Hematopoietic multipotent progenitor cell treated with erythropoietin and hydrocortisone succinate and interleukin-3 and kit ligand, for 15 days (in vitro differentiated cells): ENCODE measurements at regions not wholly inside any gene's neighbourhood (a gene's known extent, or its start where the extent isn't known, plus 50 kb on each side); places are given as distances from the start of the nearest gene placed in this dataset.

ENCODE experiments used
- DNase-seq: peaks from one replicate; pipeline ENCODE4 v3.0.0-alpha.2; 2015; ENCODE audit warnings: low spot score

DNA sequence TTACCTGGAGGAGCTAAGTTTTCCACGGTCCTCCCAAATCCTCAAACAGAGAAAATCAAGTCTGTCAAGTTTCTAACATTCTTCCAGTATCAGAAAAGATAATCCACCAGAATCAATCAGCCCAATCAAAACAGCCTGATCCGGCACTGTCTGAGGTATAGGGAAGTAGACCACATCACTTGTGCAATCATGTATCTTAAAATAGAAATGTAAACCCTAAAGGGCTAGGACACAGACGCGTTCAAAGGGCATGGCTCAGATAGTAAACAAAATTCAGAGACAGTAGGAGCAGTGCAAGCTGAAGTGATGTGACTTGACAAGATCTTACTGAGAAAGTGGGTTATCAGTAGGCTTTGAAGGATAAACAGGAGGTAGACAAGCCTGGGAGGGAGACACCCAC is 252.4 kb upstream of the DAPK1 start:
- no peak for DNase-seq

DNA sequence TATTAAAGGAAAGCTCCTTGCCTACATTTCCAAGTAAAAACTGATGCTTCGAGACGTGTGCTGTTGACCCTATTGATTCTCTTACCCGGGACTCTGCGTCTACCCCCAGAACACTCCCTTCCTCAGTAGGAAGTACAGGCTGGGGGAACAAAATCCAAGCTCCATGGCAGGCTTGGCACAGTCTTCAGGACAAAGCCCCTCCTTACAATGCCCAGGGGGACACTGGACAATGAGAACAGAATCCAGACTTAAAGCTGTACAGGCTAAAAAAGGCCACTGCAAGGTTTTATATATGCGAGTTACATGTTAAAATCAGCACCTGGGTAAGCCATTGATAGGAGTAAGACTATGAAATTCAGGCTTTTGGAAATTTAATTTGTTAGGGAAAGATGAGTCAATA is 250.6 kb upstream of the DAPK1 start:
- DNase-seq = no peak

DNA sequence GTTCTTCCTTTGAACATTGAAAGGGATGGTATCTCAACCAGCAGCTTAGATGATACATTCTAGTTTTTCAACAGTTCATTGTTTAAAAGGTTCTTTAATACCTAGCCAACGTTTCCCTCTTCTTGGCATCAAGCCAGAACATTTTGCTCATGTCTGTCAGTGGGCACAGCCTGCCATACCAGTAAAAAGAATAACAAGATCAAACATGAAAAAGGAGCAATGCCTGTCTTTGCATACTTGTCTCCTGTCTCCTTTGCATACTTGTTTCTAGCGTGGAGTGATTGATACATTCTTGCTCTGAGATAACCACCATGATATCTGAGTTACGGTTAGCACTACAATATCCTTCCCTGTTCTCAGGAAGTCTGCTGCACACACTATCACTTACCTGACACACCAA is 248.6 kb upstream of the DAPK1 start:
- no peak for DNase-seq

DNA sequence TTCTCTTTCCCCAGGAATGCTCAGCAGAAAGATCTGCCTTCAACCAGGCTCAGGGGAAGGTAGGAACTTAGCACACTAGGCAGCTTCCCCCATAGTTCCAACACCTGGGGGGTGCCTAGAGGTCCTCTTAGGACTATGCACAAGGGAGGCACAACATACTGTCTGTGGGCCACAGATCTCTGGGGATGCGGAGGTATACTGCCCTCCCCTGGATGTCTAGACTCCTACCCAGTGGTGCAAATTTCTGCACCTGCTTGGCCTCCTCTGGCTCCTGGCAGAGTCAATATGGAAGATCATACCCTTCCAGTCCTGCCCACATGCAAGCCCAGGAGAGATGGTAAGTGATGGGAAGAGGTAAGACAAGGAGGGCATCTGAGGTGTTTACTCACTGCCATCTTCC is 247.5 kb upstream of the DAPK1 start:
- no peak for DNase-seq

- DNase-seq = no peak
Measured at GRCh38 chr9:87255431-87256155, 242.1 kb upstream of the DAPK1 start.

DNA sequence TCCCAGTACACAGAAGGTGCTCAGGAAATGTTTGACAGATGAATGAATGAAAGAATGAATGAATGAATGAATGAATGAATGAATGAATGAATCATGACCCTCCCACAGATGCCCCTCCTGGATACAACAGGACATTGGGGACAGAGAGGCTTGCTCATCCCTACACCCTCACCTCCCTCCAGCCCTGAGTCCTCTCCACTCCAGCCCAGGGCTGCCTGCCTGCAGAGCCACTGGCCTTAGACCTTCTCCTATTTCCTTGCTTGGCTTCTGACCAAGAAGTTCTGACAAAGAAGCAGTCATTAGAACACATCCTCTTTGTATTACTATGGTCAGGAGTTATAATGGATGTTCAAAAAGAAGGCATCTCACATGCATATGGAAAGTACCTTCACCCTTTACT is 240.7 kb upstream of the DAPK1 start:
- no peak for DNase-seq

DNA sequence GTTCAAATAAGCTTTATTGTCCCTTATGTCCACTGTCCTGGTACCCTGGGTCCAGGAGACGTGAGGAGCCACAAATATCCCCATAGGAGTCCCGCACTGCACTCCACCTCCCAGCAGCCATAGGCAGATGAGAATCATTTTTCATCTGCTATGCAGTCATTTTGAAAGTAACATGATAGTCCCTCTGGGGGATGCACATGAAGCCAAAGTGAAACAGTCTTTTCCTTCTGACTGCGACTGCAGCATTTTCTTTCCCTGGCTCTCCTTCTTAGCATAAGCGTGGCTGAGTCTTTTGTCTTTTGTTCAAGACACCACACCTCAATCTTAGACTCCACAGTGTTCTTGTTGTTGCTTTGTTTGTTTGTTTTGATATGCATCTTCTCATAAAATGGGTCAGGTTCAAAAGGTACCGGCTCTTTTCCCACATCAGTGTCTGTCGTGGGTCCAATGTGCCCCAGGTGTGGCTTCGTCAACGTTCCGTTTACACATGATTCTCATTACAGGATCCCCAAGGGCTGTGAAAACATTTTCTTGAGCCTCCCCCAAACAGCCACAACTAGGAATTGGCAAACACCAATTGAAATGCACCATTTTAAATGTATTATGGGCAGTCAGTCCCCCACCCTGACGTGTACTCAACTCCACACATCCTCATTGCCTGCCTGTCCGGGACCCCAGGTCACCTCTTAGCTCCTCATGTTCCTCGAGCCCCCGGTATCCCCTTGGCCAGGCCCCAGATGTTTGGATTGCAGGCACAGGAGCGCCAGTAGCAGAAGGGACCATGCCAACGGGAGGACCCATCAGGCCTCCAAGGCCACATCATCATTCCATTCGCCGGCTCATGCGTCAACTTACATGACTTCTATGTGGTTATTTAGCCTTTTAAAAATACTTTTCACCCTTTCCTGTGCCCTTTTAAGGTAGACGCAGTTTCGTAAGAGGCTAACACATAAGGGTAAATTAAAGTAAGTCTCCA is 237.8 kb upstream of the DAPK1 start:
- no peak for DNase-seq

GRCh38 chr9:87263291-87263690 is 234.4 kb upstream of the DAPK1 start:
- DNase-seq = no peak

DNA sequence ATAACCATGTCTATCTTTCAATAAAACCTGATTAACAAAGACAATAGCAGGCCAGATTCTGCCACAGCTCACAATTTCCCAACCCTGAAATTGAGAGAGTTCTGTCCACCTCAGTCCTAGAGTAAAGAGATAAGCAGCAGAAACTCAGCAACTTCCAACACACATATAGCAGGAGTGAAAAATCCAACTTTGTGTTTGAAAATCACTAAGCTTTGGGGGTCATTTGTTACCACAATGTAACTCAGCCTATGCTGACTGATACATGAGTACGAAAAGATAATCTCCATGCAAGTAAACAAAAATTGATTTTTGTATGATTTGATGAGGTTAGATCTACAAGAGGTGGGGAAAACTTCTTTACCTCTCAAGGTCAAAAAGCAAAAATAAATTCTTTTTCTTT is 231.0 kb upstream of the DAPK1 start:
- no peak for DNase-seq

- no peak for DNase-seq
Measured at GRCh38 chr9:87267251-87268070, 230.2 kb upstream of the DAPK1 start.

DNA sequence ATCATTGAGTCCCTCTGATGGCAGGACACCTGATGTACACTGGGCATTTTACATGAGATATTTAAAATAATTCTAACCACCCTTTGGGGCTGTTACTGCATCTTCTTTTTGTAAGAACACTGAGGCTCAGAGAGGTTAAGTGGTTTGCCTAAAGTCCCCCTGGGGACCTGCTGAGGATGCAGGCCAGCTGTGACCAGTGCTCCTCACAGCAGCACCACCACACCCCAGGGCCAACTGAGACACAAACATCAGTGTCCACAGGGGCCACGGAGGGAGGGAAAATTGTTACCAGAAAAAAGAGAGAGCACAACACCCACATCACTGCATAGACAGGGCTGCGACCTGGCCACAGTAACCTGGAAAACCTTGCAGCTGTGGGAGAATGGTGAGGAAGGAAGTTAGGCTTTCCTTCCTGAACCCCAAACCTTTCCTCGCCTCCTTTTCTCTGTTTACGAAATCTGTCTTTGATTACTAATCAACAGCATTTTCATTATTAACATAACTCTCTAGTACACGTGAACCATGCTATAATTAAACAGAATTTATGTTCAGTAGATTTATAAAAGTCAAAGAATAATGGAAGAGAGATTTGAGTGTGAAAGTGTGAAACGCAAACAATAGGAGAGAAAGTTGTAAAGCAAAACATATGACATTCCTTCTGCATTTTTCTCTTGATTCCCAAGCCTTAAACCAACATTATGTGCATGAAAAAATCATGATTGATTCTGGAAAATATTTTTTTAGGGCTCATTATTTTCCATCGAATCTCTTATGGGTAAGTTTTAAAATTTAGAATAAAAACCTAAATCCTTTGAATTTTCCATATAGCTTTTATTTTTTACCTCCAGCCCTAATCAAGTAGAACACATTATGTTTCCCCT is 228.1 kb upstream of the DAPK1 start:
- DNase-seq = no peak

- DNase-seq = no peak
Measured at GRCh38 chr9:87270221-87270847, 227.3 kb upstream of the DAPK1 start.

DNA sequence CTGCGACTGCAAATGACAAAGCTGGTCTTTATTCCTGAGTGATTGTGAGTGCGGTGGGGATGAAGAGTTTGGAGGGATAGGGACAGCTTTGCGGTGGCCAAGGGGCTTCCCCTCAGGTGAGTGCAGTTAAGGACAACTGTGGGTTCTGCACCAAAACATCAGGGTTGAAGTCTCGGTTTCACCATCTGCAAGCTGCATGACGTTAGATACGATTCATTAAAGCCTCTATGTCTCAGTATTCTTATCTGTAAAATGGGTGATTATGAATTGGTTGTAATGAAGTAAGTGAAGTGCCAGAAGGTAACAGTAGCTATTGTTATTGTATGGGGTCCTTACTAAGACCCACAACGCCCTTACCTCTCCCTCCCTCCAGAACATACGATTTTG is 226.8 kb upstream of the DAPK1 start:
- DNase-seq = no peak

DNA sequence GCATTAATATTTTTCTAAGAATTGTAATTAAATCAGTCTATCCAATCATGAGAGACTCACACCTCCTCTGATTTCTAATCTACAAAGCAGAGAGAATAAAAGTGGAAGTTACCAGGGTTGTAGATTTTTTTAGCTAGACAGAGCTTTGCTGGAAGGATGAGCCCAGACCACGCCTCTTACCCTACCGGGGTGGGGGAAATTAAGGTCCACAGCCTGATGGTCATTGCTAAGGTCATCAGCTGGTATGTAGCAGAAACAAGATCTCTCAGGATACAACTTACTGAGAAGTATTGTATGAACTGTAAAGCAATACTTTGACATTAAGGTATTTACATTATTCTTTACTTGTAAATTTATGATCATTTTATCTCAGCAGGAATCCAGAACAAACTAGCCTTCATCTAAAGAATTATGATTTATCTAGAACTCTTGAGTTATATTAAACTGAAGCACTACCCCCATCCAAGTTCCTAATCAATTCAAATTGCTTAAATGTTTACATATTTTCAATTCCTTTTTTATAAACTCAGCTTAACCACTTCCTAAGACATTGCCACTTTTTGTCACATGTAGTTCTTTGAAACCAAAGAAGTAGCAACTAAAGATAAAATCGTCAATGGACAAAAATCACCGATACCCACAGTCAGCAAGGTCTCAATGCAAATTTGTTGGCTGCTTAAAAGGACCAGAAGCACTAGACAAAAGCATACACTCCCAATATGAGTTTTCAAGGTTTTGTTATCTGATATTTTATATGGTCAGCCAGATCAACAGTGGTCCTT is 225.8 kb upstream of the DAPK1 start:
- DNase-seq = no peak

DNA sequence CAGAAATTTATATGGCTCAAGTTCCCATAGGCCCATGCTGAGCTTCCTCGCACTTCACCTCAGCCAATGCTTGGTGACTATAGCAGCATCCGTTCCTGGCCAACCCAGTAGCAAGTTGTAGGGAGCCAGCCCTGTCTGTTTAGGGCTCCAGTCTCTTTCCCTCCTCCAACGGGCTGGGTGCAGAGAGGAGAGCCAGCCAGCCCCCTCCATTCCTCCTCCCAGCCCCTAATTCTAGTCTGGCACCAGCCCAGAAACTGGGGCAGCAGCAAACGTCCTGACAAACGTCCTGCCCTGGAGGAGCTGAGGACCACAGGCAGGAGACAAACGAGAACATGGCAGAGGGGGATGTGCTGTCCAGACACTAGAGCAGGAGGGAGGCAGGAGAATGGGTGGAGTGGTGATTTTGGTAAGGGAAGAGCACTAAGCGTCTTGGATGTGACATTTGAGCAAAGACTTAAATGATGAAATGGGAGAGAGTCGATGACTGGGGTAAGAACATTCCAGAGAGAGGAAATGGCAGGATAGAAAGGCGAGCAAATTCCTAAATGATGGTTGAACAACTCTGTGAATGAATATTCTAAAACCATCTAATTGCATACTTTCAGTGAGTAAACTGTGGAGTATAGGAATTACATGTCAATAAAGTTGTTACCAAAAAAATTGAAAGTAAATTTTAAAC is 222.5 kb upstream of the DAPK1 start:
- no peak for DNase-seq

GRCh38 chr9:87276327-87276841 is 221.3 kb upstream of the DAPK1 start:
- no peak for DNase-seq

GRCh38 chr9:87276851-87277261 is 220.8 kb upstream of the DAPK1 start:
- no peak for DNase-seq

DNA sequence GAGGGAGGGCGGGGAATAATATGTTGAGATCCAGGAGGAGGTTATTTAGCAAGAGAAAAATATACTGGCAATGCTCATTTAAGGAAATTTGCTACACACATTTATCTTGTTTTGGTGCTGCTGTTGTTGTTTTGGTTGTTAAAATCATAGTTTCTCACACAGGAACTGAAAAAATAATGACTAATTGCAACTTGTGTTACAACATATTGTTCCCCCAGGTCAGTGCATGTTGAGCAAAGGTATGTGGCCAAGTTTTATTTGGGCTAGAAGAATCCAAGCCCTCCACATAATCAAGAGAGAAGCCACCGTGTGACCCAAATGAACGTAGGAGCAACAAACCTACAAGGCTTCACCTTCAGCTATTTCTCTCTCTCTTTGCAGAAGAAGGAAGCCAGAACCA is 220.3 kb upstream of the DAPK1 start:
- no peak for DNase-seq

GRCh38 chr9:87278971-87279733 is 218.5 kb upstream of the DAPK1 start:
- DNase-seq = no peak
